ENCODE measurements at regions not wholly inside any gene's neighbourhood (a gene's known extent, or its start where the extent isn't known, plus 50 kb on each side); places are given as distances from the start of the nearest gene placed in this dataset.

DNA sequence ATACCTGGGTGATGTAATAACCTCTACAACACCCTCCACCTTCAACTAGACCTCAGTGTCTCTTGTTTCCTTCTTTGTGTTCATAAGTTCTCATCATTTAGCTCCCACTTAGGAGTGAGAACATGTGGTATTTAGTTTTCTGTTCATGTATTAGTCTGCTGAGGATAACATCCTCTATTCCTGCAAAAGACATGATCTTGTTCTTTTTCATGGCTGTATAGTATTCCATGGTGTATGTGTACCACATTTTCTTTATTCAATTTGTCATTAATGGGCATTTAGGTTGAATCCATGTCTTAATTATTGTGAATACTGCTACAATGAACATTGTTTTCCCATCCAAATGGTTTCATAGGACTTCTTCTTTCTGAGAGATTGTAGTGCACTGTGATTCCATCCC lies 135.7 kb downstream of the MBL2 start:
- TF ChIP-seq, protein P1, sequence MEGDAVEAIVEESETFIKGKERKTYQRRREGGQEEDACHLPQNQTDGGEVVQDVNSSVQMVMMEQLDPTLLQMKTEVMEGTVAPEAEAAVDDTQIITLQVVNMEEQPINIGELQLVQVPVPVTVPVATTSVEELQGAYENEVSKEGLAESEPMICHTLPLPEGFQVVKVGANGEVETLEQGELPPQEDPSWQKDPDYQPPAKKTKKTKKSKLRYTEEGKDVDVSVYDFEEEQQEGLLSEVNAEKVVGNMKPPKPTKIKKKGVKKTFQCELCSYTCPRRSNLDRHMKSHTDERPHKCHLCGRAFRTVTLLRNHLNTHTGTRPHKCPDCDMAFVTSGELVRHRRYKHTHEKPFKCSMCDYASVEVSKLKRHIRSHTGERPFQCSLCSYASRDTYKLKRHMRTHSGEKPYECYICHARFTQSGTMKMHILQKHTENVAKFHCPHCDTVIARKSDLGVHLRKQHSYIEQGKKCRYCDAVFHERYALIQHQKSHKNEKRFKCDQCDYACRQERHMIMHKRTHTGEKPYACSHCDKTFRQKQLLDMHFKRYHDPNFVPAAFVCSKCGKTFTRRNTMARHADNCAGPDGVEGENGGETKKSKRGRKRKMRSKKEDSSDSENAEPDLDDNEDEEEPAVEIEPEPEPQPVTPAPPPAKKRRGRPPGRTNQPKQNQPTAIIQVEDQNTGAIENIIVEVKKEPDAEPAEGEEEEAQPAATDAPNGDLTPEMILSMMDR (IDR thresholded peaks at IDR 0.05) = no peak
- no peak for TF ChIP-seq POLR2A (IDR thresholded peaks at IDR 0.05)

All from adrenal gland (tissue), 5 donors.